Erythroblast (primary cell): ENCODE measurements at regions not wholly inside any gene's neighbourhood (a gene's known extent, or its start where the extent isn't known, plus 50 kb on each side); places are given as distances from the start of the nearest gene placed in this dataset.

ENCODE experiments used
- GATA1 ChIP-seq: IDR thresholded peaks from 2 replicates; pipeline ENCODE4 v1.6.1; 2011; ENCODE audit warnings: low read depth, mild to moderate bottlenecking, control low read depth, low read length, moderate library complexity
- POLR2A ChIP-seq: IDR thresholded peaks from 2 replicates; pipeline ENCODE4 v1.6.1; 2011; ENCODE audit warnings: mild to moderate bottlenecking, low read length

DNA sequence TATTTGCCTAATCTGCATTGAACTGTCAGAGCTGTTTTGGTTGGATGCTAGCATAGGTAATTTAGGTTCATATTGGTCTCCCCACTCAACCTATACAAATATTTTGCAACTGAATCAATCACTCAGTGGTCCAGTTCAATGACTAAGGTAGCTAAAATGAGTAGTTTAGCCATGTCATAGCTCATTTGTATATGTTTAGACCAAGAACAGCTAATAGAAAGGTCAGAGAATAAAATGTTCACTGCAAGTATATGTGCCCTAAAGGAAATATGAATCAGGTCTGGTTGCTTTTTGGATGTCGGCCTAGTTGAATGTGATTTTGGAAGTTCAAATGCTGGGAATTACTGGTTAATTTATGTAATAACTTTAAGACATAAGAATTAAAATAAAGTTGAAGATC lies 883.9 kb downstream of the LRFN5 start:
- no peak for TF ChIP-seq POLR2A
- TF ChIP-seq GATA1 = no peak
